Neutrophil (primary cell): ENCODE measurements at regions not wholly inside any gene's neighbourhood (a gene's known extent, or its start where the extent isn't known, plus 50 kb on each side); places are given as distances from the start of the nearest gene placed in this dataset.

ENCODE experiments used
- H3K27ac ChIP-seq: fragments of 200-600 bp; sonication (generic); 2 replicates; pipeline ENCODE4 v1.5.1; 2016; ENCODE audit warnings: mild to moderate bottlenecking, moderate library complexity
- H3K27me3 ChIP-seq: fragments of 200-600 bp; sonication (generic); 2 replicates; pipeline ENCODE4 v1.6.0; 2016; ENCODE audit warnings: mild to moderate bottlenecking
- H3K36me3 ChIP-seq: fragments of 200-600 bp; sonication (generic); 2 replicates; pipeline ENCODE4 v1.5.1; 2017
- H3K4me1 ChIP-seq, 2 experiments: fragments of 200-600 bp in 1 of 2; sonication (generic) in 1 of 2; 1 replicate in 1 of 2; 2 replicates in 1 of 2; pipeline versions ENCODE4 v1.5.1 to v1.6.1; 2013 to 2016; ENCODE audit warnings: low read depth in 1 of 2, low read length in 1 of 2, mild to moderate bottlenecking in 1 of 2, moderate library complexity in 1 of 2; ENCODE audit not compliant: control insufficient read depth in 1 of 2, insufficient read depth in 1 of 2
- H3K4me3 ChIP-seq, 2 experiments: fragments of 200-600 bp in 1 of 2; sonication (generic) in 1 of 2; 1 replicate in 1 of 2; 2 replicates in 1 of 2; pipeline ENCODE4 v1.5.1; 2013 to 2016; ENCODE audit warnings: low read depth in 1 of 2, low read length in 1 of 2, mild to moderate bottlenecking in 1 of 2, moderate library complexity in 1 of 2
- H3K9me3 ChIP-seq: fragments of 200-600 bp; sonication (generic); 2 replicates; pipeline ENCODE4 v1.5.1; 2016
- TF ChIP-seq, protein P1 (sequence below): fragments of 200-600 bp; sonication (generic); IDR thresholded peaks from 2 replicates; pipeline ENCODE4 v1.5.1; 2016; ENCODE audit warnings: antibody characterized with exemption

DNA sequence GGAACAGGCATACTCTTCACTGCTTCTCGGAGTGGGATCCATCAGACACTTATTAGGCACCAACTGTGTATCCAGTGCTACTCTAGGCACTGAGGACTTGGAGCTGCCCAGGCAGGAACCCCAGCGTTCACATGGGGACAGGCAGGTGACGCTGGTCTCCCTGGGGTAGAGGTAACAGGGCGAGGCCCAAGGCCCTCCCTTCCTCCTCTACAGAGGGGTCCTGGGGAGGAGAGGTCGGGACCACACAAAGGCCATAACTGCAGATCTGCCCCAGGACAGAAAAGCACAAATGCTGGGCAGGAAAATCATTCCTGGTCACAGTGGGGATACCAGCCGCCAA lies 262.2 kb downstream of the BRD1 start:
- H3K36me3 ChIP-seq: no peaks in the 10 kb centered on the region
- no peaks in the 10 kb centered on the region for H3K27me3 ChIP-seq
- no peak overlapping the region for H3K4me3 ChIP-seq
- no peaks in the 10 kb centered on the region for H3K9me3 ChIP-seq
- H3K27ac ChIP-seq: no peak overlapping the region
- TF ChIP-seq, protein P1, sequence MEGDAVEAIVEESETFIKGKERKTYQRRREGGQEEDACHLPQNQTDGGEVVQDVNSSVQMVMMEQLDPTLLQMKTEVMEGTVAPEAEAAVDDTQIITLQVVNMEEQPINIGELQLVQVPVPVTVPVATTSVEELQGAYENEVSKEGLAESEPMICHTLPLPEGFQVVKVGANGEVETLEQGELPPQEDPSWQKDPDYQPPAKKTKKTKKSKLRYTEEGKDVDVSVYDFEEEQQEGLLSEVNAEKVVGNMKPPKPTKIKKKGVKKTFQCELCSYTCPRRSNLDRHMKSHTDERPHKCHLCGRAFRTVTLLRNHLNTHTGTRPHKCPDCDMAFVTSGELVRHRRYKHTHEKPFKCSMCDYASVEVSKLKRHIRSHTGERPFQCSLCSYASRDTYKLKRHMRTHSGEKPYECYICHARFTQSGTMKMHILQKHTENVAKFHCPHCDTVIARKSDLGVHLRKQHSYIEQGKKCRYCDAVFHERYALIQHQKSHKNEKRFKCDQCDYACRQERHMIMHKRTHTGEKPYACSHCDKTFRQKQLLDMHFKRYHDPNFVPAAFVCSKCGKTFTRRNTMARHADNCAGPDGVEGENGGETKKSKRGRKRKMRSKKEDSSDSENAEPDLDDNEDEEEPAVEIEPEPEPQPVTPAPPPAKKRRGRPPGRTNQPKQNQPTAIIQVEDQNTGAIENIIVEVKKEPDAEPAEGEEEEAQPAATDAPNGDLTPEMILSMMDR: no peak
- H3K4me1 ChIP-seq: no peaks in the 10 kb centered on the region

DNA sequence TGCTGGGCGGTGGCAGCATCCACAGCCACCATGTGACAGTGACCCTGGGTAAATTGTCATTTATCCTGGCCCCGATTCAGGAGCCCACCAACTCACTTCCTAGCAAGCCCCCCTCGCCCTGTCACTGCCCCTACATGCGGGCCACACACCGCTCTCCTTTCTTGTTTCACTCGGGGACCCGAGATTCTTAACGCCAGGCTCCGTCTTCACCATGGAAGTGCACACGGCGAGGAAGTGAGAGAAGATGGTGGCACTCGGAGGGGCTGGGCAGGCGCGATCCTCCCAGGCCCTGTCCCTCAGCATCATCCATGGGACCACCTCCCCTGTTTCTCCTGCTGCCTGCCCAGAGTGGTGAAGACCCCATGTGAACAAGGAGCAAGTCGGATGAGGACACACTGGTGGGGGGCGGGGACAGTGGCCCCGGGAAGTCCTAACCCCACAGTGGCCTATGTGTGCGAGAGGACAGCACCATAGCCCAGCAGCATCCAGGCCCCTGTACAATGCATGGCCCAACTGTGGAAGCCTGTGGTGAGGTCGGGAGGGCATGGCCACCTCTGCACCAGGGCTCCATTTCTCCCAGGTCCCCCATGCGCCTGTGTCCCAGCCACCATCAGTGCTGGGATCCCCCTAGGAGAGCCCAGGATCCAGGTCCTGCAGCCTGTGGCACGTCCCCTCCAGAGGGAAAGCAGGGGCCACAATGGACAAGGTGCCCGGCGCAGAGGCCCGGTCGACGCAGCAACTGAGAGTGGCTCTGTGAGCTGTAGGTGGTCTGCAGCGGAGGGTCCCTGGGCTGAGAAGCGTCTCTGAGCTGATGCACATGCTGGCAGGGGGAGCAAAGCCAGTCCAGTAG lies 262.8 kb downstream of the BRD1 start:
- H3K27ac ChIP-seq: no peak overlapping the region
- no peaks in the 10 kb centered on the region for H3K4me1 ChIP-seq
- TF ChIP-seq, protein P1: no peak
- no peaks in the 10 kb centered on the region for H3K9me3 ChIP-seq
- no peak overlapping the region for H3K4me3 ChIP-seq
- H3K36me3 ChIP-seq: no peaks in the 10 kb centered on the region
- H3K27me3 ChIP-seq: no peaks in the 10 kb centered on the region

DNA sequence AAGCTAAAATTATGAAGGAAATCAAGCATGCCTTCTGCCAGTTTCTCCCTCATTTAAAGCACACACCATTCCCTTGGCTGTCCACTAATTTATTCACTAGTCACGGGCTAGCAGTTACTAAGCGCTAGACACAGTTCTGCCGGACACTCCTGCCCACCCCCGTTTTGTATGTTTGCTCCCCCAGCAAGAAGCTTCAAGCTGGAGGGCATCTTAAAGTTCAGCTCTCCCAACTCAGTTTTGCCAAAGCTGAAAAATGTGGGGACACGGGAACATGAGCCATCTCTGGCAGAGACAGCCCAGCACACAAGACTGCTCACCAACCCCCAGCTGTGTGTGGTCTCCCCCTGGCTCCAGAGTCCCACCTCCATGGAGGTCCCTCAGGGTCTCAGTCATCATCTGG lies 263.6 kb downstream of the BRD1 start:
- H3K9me3 ChIP-seq: no peaks in the 10 kb centered on the region
- H3K4me1 ChIP-seq: no peaks in the 10 kb centered on the region
- no peaks in the 10 kb centered on the region for H3K27me3 ChIP-seq
- TF ChIP-seq, protein P1: no peak
- no peak overlapping the region for H3K27ac ChIP-seq
- no peak overlapping the region for H3K4me3 ChIP-seq
- H3K36me3 ChIP-seq: no peaks in the 10 kb centered on the region

DNA sequence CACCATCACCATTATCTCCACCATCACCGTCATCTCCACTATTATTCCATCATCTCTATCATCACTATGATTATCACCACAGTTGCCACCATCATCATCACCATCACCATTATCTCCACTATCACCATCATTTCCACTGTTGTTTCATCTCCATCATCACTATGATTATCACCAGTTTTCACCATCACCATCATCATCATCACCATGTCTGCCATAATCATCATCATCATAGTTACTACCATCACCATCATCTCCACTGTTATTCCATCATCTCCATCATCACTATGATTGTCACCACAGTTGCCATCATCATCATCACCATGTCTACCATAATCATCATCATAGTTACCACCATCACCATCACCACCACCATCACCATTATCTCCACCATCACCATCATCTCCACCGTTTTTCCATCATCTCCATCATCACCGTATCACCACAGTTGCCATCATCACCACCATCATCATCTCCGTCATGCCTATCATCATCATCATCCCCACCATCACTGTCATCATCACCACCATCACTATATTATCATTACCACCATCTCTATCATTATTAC lies 264.9 kb downstream of the BRD1 start:
- no peaks in the 10 kb centered on the region for H3K27me3 ChIP-seq
- H3K4me1 ChIP-seq: no peaks in the 10 kb centered on the region
- TF ChIP-seq, protein P1: no peak
- H3K36me3 ChIP-seq: no peaks in the 10 kb centered on the region
- H3K27ac ChIP-seq: no peak overlapping the region
- H3K9me3 ChIP-seq: no peaks in the 10 kb centered on the region
- no peak overlapping the region for H3K4me3 ChIP-seq

DNA sequence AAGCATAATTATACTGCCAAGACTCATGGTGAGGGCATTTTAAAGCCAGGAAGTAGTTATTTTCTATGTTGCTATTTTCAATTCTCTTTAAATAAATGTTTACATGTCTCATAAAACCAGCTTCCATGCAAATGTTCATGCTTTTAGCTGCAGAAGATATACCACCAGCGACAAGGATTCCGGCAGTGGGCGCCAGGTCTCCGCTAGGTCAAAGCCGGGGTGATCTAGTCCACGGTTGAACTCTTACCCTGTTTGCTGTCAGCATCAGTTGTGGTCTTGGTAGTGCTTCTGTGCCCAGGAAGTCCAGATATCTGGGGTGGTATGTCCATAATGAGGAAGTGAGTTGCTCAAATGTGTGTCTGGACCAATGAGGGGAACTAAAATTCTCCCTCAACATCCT lies 265.7 kb downstream of the BRD1 start:
- H3K4me1 ChIP-seq: no peaks in the 10 kb centered on the region
- H3K27ac ChIP-seq: no peak overlapping the region
- H3K27me3 ChIP-seq: no peaks in the 10 kb centered on the region
- H3K9me3 ChIP-seq: no peaks in the 10 kb centered on the region
- no peak overlapping the region for H3K4me3 ChIP-seq
- TF ChIP-seq, protein P1: no peak
- no peaks in the 10 kb centered on the region for H3K36me3 ChIP-seq
